ENCODE measurements at regions not wholly inside any gene's neighbourhood (a gene's known extent, or its start where the extent isn't known, plus 50 kb on each side); places are given as distances from the start of the nearest gene placed in this dataset.
"Not testable (repeated sequence)": the region's sequence is repeated elsewhere in the genome, so short reads cannot be mapped to it uniquely, and the experiment has no call there.

GRCh38 chr20:23141450-23142161, 55.5 kb upstream of the CD93 start:
- Mint-ChIP-seq H3K4me1 (peaks cover 6% of the 10 kb centered on the region), H3K4me3 (no peak overlapping the region), H3K27me3 (ENCODE audit: low read depth) (peaks cover 1% of the 10 kb centered on the region), H3K36me3 (no peaks in the 10 kb centered on the region), H3K9me3 (no peaks in the 10 kb centered on the region), H3K27ac (no peak overlapping the region)
- no peak for TF ChIP-seq CTCF (IDR thresholded peaks at IDR 0.05; ENCODE audit: unreplicated experiment)
- DNase-seq (ENCODE audit: low spot score in 2 of 2, unreplicated experiment in 2 of 2), result no peak

- no peaks in the 10 kb centered on the region for H3K36me3 Mint-ChIP-seq
- no peak overlapping the region for H3K27ac Mint-ChIP-seq
- no peak overlapping the region for H3K4me3 Mint-ChIP-seq
- no peak for TF ChIP-seq CTCF (IDR thresholded peaks at IDR 0.05; ENCODE audit: unreplicated experiment)
- peaks cover 6% of the 10 kb centered on the region for H3K4me1 Mint-ChIP-seq
- no peak for DNase-seq (ENCODE audit: low spot score in 2 of 2, unreplicated experiment in 2 of 2)
- H3K27me3 Mint-ChIP-seq (ENCODE audit: low read depth), result peaks cover 1% of the 10 kb centered on the region
- no peaks in the 10 kb centered on the region for H3K9me3 Mint-ChIP-seq
Measured at GRCh38 chr20:23140991-23141390, 54.9 kb upstream of the CD93 start.

- H3K4me3 Mint-ChIP-seq; H3K9me3 Mint-ChIP-seq; DNase-seq (ENCODE audit: low spot score in 2 of 2, unreplicated experiment in 2 of 2); H3K36me3 Mint-ChIP-seq; H3K27ac Mint-ChIP-seq; H3K27me3 Mint-ChIP-seq (ENCODE audit: low read depth); H3K4me1 Mint-ChIP-seq: not testable (repeated sequence)
Measured at GRCh38 chr20:23139984-23140383, 53.9 kb upstream of the CD93 start.

GRCh38 chr20:23139524-23139923, 53.4 kb upstream of the CD93 start:
- H3K9me3 Mint-ChIP-seq, result no peaks in the 10 kb centered on the region
- no peaks in the 10 kb centered on the region for H3K36me3 Mint-ChIP-seq
- no peaks in the 10 kb centered on the region for H3K27me3 Mint-ChIP-seq (ENCODE audit: low read depth)
- peak overlapping the region; percentile 41 for H3K27ac Mint-ChIP-seq
- no peak overlapping the region for H3K4me3 Mint-ChIP-seq
- no peak for DNase-seq (ENCODE audit: low spot score in 2 of 2, unreplicated experiment in 2 of 2)
- H3K4me1 Mint-ChIP-seq, result peaks cover 6% of the 10 kb centered on the region
- no peak for TF ChIP-seq CTCF (IDR thresholded peaks at IDR 0.05; ENCODE audit: unreplicated experiment)

- Mint-ChIP-seq H3K27ac (no peak overlapping the region), H3K4me3 (no peak overlapping the region), H3K4me1 (peaks cover 6% of the 10 kb centered on the region), H3K36me3 (no peaks in the 10 kb centered on the region), H3K9me3 (peaks cover 2% of the 10 kb centered on the region), H3K27me3 (ENCODE audit: low read depth) (no peaks in the 10 kb centered on the region)
- DNase-seq (ENCODE audit: low spot score in 2 of 2, unreplicated experiment in 2 of 2), result no peak
- TF ChIP-seq CTCF (IDR thresholded peaks at IDR 0.05; ENCODE audit: unreplicated experiment), result no peak
Measured at GRCh38 chr20:23138682-23139081, 52.6 kb upstream of the CD93 start.

- no peak for DNase-seq (ENCODE audit: low spot score in 2 of 2, unreplicated experiment in 2 of 2)
- no peaks in the 10 kb centered on the region for H3K27me3 Mint-ChIP-seq (ENCODE audit: low read depth)
- H3K9me3 Mint-ChIP-seq, result peaks cover 3% of the 10 kb centered on the region
- no peak for TF ChIP-seq CTCF (IDR thresholded peaks at IDR 0.05; ENCODE audit: unreplicated experiment)
- H3K36me3 Mint-ChIP-seq, result no peaks in the 10 kb centered on the region
- peaks cover 6% of the 10 kb centered on the region for H3K4me1 Mint-ChIP-seq
- H3K27ac Mint-ChIP-seq, result no peak overlapping the region
- H3K4me3 Mint-ChIP-seq, result no peak overlapping the region
Measured at GRCh38 chr20:23138226-23138625, 52.1 kb upstream of the CD93 start.

Data from mesothelial cell of epicardium (in vitro differentiated cells).